ENCODE measurements at regions not wholly inside any gene's neighbourhood (a gene's known extent, or its start where the extent isn't known, plus 50 kb on each side); places are given as distances from the start of the nearest gene placed in this dataset.

DNA sequence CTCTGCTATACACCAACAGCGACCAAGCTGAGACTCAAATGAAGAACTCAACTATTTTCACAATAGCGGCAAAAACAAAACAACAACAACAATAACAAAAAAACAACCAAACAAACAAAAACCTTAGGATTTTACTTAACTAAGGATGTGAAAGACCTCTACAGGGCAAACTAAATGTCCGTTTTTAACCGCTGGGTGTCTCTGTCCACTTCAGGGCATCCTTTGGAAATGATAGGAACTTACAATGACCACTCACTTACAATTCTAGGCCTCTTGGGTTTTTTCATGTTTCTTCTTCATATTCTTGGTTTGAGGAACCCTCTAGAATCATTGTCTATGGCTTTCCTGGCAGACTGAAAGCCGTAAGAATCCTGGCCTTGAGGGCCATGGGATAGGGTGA lies 134.0 kb upstream of the FAM78B start:
- Histone ChIP-seq H4K20me1 (ENCODE audit: low read depth, low read length) (no peaks in the 10 kb centered on the region), H3K27ac (ENCODE audit: low read depth, low read length) (no peak overlapping the region), H2AFZ (ENCODE audit: low read depth, low read length, severe bottlenecking) (no peak overlapping the region), H3K9ac (ENCODE audit: low read length) (no peak overlapping the region), H3K36me3 (ENCODE audit: low read length) (no peaks in the 10 kb centered on the region), H3K4me3 (ENCODE audit: insufficient read depth, low read length, poor library complexity, severe bottlenecking) (no peak overlapping the region), H3K4me2 (ENCODE audit: low read depth, low read length, poor library complexity, severe bottlenecking) (no peak overlapping the region), H3K27me3 (ENCODE audit: low read length) (0 out of 2 replicates have a peak, but pooled peaks cover 3% of the 10 kb centered on the region), H3F3A (ENCODE audit: insufficient read depth) (no peaks in the 10 kb centered on the region), H3K9me3 (ENCODE audit: insufficient read depth, low read length) (no peaks in the 10 kb centered on the region), H3K9me2 (replicated peaks; ENCODE audit: insufficient read depth, low read length) (no peaks in the 10 kb centered on the region), H3K79me2 (ENCODE audit: insufficient read depth, low read length) (no peaks in the 10 kb centered on the region)
- no peak for TF ChIP-seq EZH2phosphoT487 (conservative IDR thresholded peaks at IDR 0.05; ENCODE audit: low read length)
- TF ChIP-seq, protein P1, sequence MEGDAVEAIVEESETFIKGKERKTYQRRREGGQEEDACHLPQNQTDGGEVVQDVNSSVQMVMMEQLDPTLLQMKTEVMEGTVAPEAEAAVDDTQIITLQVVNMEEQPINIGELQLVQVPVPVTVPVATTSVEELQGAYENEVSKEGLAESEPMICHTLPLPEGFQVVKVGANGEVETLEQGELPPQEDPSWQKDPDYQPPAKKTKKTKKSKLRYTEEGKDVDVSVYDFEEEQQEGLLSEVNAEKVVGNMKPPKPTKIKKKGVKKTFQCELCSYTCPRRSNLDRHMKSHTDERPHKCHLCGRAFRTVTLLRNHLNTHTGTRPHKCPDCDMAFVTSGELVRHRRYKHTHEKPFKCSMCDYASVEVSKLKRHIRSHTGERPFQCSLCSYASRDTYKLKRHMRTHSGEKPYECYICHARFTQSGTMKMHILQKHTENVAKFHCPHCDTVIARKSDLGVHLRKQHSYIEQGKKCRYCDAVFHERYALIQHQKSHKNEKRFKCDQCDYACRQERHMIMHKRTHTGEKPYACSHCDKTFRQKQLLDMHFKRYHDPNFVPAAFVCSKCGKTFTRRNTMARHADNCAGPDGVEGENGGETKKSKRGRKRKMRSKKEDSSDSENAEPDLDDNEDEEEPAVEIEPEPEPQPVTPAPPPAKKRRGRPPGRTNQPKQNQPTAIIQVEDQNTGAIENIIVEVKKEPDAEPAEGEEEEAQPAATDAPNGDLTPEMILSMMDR (IDR thresholded peaks at IDR 0.05; ENCODE audit: insufficient read depth, low read length, poor library complexity, severe bottlenecking), result no peak

DNA sequence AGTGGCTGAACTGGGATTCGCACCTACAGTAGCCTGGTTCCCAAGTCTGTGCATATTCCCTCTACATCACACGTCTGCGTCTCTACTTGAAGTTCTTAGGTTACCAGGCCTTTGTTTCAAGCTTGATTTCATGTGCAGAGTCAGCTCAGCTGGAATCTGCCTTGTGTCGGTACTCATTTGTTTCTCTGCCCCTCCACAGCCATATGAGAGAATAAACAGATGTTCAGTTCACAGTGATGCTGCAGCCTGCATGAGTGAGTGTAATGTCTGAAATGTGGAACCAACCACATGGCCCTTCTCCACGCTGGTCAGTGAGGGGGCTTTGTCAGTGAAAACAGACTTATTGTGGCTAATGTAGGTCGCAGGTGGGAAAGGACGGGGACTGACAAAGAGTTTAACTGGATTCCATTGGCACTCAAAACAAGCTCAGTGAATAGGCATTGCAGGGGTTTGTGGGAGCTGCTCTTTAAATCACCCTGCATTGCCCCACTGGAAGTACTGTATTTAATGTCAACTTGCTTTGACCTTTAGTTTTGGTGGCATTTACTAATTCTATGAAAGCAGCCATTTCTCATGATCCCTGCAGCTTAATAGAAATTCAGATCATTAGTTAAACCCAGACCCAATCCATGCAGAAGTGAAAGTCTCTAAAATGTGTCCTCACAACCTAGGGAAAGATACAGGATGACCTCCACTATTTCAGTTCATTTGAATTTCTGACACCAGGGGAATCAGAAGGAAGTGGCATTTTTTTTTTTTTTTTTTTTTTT lies 136.4 kb upstream of the FAM78B start:
- Histone ChIP-seq H3K9ac (ENCODE audit: low read length) (no peak overlapping the region), H3K4me2 (ENCODE audit: low read depth, low read length, poor library complexity, severe bottlenecking) (no peak overlapping the region), H3K9me2 (replicated peaks; ENCODE audit: insufficient read depth, low read length) (no peaks in the 10 kb centered on the region), H3K79me2 (ENCODE audit: insufficient read depth, low read length) (no peaks in the 10 kb centered on the region), H3K9me3 (ENCODE audit: insufficient read depth, low read length) (no peaks in the 10 kb centered on the region), H3K4me3 (ENCODE audit: insufficient read depth, low read length, poor library complexity, severe bottlenecking) (no peak overlapping the region), H4K20me1 (ENCODE audit: low read depth, low read length) (no peaks in the 10 kb centered on the region), H3K27ac (ENCODE audit: low read depth, low read length) (no peak overlapping the region), H3K36me3 (ENCODE audit: low read length) (no peaks in the 10 kb centered on the region), H3F3A (ENCODE audit: insufficient read depth) (no peaks in the 10 kb centered on the region), H2AFZ (ENCODE audit: low read depth, low read length, severe bottlenecking) (no peak overlapping the region), H3K27me3 (ENCODE audit: low read length) (0 out of 2 replicates have a peak, but pooled peaks cover 3% of the 10 kb centered on the region)
- TF ChIP-seq, protein P1 (IDR thresholded peaks at IDR 0.05; ENCODE audit: insufficient read depth, low read length, poor library complexity, severe bottlenecking), result no peak
- TF ChIP-seq EZH2phosphoT487 (conservative IDR thresholded peaks at IDR 0.05; ENCODE audit: low read length), result no peak

DNA sequence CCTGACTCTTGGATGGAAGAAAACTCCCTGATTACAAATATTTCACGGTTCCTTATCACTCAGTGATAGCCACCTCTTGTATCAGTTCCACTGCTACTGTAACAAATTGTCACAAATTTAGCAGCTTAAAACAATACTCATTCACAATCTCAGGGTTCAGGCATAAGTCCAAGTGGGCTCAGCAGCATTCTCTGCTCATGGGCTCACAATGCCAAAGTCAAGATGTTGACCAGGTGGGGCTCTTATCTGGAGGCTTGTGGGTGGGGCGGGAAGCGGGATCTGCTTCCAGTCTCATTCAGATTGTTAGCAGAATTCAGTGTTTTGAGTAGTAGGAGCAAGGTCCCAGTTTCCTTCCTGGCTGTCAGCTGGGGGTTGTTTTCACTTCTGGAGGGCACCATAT lies 137.3 kb upstream of the FAM78B start:
- Histone ChIP-seq H3K27ac (ENCODE audit: low read depth, low read length) (no peak overlapping the region), H2AFZ (ENCODE audit: low read depth, low read length, severe bottlenecking) (no peak overlapping the region), H3K4me2 (ENCODE audit: low read depth, low read length, poor library complexity, severe bottlenecking) (no peak overlapping the region), H3K79me2 (ENCODE audit: insufficient read depth, low read length) (no peaks in the 10 kb centered on the region), H4K20me1 (ENCODE audit: low read depth, low read length) (no peaks in the 10 kb centered on the region), H3K36me3 (ENCODE audit: low read length) (no peaks in the 10 kb centered on the region), H3K9me3 (ENCODE audit: insufficient read depth, low read length) (no peaks in the 10 kb centered on the region), H3K4me3 (ENCODE audit: insufficient read depth, low read length, poor library complexity, severe bottlenecking) (no peak overlapping the region), H3K27me3 (ENCODE audit: low read length) (0 out of 2 replicates have a peak, but pooled peaks cover 3% of the 10 kb centered on the region), H3F3A (ENCODE audit: insufficient read depth) (no peaks in the 10 kb centered on the region), H3K9me2 (replicated peaks; ENCODE audit: insufficient read depth, low read length) (no peaks in the 10 kb centered on the region), H3K9ac (ENCODE audit: low read length) (no peak overlapping the region)
- TF ChIP-seq, protein P1 (IDR thresholded peaks at IDR 0.05; ENCODE audit: insufficient read depth, low read length, poor library complexity, severe bottlenecking), result no peak
- no peak for TF ChIP-seq EZH2phosphoT487 (conservative IDR thresholded peaks at IDR 0.05; ENCODE audit: low read length)
